ENCODE measurements at regions not wholly inside any gene's neighbourhood (a gene's known extent, or its start where the extent isn't known, plus 50 kb on each side); places are given as distances from the start of the nearest gene placed in this dataset.

DNA sequence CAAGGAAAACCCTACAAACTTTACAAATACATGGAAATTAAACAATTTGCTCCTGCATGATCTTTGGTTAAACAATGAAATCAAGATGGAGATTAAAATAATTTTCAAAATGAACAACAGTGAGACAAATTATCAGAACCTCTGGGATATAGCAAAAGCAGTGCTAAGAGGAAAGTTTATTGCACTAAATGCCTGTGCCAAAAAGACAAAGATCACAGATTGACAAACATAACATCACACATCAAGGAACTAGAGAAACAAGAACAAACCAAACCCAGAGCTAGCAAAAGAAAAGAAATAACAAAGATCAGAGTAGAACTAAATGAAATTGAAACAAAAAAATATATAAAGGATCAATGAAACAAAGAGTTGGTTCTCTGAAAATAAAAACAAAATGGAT, 95.2 kb upstream of the FBXO11 start:
- TF ChIP-seq, protein P1, sequence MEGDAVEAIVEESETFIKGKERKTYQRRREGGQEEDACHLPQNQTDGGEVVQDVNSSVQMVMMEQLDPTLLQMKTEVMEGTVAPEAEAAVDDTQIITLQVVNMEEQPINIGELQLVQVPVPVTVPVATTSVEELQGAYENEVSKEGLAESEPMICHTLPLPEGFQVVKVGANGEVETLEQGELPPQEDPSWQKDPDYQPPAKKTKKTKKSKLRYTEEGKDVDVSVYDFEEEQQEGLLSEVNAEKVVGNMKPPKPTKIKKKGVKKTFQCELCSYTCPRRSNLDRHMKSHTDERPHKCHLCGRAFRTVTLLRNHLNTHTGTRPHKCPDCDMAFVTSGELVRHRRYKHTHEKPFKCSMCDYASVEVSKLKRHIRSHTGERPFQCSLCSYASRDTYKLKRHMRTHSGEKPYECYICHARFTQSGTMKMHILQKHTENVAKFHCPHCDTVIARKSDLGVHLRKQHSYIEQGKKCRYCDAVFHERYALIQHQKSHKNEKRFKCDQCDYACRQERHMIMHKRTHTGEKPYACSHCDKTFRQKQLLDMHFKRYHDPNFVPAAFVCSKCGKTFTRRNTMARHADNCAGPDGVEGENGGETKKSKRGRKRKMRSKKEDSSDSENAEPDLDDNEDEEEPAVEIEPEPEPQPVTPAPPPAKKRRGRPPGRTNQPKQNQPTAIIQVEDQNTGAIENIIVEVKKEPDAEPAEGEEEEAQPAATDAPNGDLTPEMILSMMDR (conservative IDR thresholded peaks at IDR 0.05 in 1 of 2, IDR thresholded peaks at IDR 0.05 in 1 of 2; ENCODE audit: extremely low read depth in 1 of 2, insufficient read depth in 1 of 2, low read depth in 1 of 2, low read length in 2 of 2), result no peak
- TF ChIP-seq EZH2 (IDR thresholded peaks at IDR 0.05; ENCODE audit: borderline replicate concordance, low read length), result no peak

Measured in mammary epithelial cell (primary cell).